ENCODE measurements at regions not wholly inside any gene's neighbourhood (a gene's known extent, or its start where the extent isn't known, plus 50 kb on each side); places are given as distances from the start of the nearest gene placed in this dataset.

DNA sequence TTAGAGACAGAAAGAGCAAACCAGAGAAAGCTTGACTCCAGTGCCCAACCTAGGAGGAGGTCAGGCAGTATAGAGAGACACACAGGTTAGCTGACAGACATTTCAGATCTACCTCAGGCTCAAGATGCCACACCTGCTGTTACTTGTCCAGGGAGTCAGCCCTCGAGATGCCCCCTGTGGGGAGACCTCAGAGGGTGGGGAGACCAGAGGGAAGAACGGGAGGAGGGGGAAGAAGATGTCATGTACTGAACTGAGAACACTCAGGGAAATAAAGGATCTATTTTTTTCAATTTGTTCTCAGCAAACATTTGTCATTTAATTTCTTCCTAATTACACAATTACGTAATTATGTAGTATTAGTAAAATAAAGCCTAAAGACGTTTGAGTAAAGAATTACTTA lies 196.3 kb upstream of the CADM1 start:
- no peak for DNase-seq (ENCODE audit: low read depth in 2 of 2)

DNA sequence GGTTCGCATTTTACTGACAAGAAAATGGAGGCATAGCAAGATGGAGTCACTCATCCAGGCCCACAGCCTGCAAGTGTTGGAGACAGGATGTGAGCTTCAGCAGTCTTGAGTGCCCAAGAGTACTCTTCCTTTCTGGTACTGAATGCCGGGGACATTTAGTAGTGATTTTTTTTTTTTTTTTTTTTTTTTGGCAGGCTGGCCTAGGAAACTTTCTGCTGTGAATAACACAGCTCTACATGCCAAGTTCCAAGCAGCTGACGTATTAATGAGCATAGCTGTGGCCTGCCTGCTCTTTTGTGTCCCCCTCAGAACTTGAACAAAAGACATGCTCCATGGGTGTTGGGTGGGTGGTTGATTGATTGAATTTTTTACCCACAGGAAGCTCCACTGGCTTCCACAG lies 195.5 kb upstream of the CADM1 start:
- DNase-seq (ENCODE audit: low read depth in 2 of 2), result peak; percentile 82 to 87

DNA sequence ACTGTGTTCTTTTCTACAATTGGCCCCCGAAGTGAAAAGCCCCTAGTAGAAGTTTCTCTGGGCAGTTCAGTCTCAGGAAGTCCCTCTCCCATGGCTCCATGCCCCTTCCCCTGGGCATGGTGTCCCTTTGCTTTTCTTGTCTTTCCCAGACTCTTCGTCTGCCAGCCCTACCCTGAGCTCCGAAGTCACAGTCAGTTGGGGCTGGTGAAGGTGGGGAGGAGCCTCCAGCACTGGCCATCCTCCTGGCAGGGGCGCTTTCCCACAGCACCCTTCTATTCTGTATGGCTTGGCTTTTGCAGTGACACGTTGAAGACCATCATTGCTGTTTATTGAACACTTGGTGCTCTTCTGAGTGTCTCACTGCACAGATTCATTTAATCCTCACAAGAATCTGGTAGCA lies 195.1 kb upstream of the CADM1 start:
- DNase-seq (ENCODE audit: low read depth in 2 of 2), result no peak

- DNase-seq (ENCODE audit: low read depth in 2 of 2), result no peak
These were observed 194.0 kb upstream of the CADM1 start for GRCh38 chr11:115698243-115698642.

GRCh38 chr11:115696563-115696962 lies 192.3 kb upstream of the CADM1 start:
- no peak for DNase-seq (ENCODE audit: low read depth in 2 of 2)

GRCh38 chr11:115695677-115696364 lies 191.6 kb upstream of the CADM1 start:
- DNase-seq (ENCODE audit: low read depth in 2 of 2), result no peak

GRCh38 chr11:115693002-115693401 lies 188.8 kb upstream of the CADM1 start:
- DNase-seq (ENCODE audit: low read depth in 2 of 2), result no peak

- no peak for DNase-seq (ENCODE audit: low read depth in 2 of 2)
These were observed 186.8 kb upstream of the CADM1 start for GRCh38 chr11:115691030-115691429.

- DNase-seq (ENCODE audit: low read depth in 2 of 2), result no peak
These were observed 183.7 kb upstream of the CADM1 start for GRCh38 chr11:115687934-115688333.

DNA sequence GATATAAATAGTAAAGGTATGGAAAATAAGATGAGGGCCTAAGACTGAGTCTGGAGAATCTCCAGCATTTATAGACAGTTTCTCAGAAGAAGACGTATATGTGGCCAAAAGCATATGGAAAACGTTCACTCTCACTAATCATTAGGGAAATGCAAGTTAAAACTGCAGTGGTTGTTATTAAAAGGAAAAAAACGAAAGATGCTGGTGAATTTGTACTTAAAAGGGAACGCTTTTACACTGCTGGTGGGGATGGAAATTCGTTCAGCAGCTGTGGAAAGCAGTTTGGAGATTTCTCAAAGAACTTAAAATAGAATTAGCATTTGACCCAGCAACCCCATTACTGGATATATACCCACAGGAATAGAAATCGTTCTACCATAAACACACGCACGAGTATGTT lies 180.5 kb upstream of the CADM1 start:
- DNase-seq (ENCODE audit: low read depth in 2 of 2), result no peak

- DNase-seq (ENCODE audit: low read depth in 2 of 2), result no peak
These were observed 179.9 kb upstream of the CADM1 start for GRCh38 chr11:115684135-115684534.

GRCh38 chr11:115682888-115683287 lies 178.7 kb upstream of the CADM1 start:
- DNase-seq (ENCODE audit: low read depth in 2 of 2), result no peak

DNA sequence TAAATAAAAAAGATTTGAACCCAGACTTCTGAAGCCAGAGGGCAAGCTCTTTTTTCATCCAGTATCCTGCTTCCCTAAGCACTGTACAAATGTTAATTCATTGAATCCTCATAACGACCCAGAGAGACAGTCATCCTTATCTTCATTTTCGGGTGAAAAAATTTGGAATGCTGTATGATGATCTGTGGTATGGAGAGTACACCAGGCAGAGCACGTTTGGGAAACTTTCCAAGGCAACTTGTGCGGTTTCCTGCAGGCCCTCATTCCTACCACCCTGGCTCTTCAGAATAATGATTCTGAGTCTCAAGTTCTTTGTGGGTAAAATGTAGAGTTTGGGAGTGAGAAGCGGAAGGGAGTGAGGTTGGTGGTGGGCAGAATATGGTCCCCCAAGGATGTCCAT lies 177.9 kb upstream of the CADM1 start:
- DNase-seq (ENCODE audit: low read depth in 2 of 2), result peak; percentile 54 to 56

DNA sequence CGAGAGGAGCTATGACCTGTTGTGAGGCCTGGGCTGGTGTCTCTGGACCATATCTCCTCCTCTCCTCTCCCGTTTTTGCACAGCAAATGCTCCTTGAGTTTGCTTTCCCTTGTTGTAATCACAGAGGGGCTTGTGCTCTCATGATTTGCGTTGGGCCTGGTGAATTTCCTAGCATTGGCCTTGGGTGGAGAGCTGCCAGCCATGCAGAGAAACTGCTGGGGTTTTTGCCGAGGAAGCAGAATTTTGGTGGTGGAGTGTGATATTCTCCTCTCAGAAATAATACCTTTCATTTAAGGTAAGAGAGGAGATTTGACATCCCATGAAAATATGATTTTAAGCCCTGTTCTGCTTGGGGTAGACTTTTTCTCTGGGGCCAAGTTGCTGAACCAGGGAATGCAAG lies 175.7 kb upstream of the CADM1 start:
- no peak for DNase-seq (ENCODE audit: low read depth in 2 of 2)

GRCh38 chr11:115678942-115679341 lies 174.7 kb upstream of the CADM1 start:
- no peak for DNase-seq (ENCODE audit: low read depth in 2 of 2)

DNA sequence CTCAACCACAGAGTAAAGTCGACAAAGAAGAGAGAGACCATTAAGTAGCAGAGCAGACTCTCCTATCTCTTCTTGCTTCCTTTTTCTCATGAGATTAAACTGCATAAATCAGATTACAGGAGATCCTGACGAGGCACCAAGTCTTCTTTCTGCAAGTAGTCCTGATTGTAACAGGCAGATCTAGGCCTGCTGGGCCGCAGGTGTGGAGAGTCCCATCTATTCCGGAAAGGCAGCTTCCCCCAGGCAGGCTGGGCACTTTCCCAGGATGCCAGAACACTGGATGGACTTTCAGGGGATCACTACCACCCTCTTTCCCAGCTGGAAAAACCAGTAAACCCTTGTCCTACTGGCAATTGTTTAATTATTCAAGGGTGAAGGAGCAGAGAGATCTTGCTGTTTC lies 173.0 kb upstream of the CADM1 start:
- no peak for DNase-seq (ENCODE audit: low read depth in 2 of 2)

DNA sequence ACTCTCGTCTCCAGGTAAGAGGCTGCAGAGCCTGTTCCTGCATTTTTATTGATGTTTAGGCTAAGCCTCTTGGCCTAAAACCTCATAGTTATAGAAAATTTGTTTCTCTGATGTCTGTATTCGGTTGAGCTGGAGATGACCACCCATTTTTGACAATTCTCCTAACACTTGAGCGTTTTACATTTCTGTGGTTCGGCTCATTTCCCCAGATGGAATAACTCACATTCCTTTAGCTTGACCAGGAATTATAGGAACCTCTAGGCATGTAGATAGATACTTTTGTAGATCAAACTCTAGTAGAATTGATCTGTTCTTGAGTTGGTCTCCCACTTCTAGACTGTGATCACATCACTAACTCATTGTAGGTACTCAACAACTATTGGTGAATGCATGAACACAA lies 172.6 kb upstream of the CADM1 start:
- peak; percentile 86 to 87 for DNase-seq (ENCODE audit: low read depth in 2 of 2)

DNA sequence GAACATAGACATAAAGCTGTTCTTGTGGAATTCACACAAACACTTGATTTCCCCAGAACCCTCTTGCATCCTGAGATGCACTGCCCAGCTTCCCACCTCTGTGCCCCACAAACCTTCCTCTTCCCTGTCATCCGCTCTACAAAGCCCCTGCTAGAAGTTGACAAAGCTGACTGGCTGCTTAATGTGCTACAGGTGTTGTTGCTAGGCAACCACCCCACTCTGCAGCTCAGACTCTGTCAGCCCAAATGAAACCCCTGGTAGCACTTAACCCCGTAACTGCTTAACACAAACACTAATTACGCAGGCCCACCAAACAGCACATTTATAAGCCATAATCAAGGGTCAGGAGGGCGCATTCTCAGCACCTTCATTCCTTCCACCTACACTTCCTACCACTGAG lies 172.0 kb upstream of the CADM1 start:
- DNase-seq (ENCODE audit: low read depth in 2 of 2), result no peak

- no peak for DNase-seq (ENCODE audit: low read depth in 2 of 2)
These were observed 170.8 kb upstream of the CADM1 start for GRCh38 chr11:115674937-115675544.

- peak; percentile 65 to 71 for DNase-seq (ENCODE audit: low read depth in 2 of 2)
These were observed 170.1 kb upstream of the CADM1 start for GRCh38 chr11:115674176-115674936.

DNA sequence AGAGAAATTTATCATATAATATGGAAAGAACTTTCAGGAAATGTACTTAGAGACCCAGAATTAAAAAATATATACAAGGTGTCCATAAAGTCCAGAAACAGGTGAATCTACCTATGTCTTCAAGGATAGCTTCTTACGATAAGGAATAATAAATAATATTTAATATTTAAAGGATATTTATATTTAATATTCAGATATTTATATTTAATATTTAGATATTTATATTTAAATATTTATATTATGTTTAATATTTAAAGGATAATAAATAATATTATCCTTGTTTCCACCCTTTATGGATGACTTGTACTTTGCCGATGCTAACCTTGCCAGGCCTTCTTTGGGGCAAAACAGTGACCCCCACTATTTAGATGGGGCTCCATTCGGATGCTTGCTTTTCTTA lies 169.5 kb upstream of the CADM1 start:
- no peak for DNase-seq (ENCODE audit: low read depth in 2 of 2)

- DNase-seq (ENCODE audit: low read depth in 2 of 2), result peak; percentile 52 to 53
These were observed 168.8 kb upstream of the CADM1 start for GRCh38 chr11:115672999-115673411.

DNA sequence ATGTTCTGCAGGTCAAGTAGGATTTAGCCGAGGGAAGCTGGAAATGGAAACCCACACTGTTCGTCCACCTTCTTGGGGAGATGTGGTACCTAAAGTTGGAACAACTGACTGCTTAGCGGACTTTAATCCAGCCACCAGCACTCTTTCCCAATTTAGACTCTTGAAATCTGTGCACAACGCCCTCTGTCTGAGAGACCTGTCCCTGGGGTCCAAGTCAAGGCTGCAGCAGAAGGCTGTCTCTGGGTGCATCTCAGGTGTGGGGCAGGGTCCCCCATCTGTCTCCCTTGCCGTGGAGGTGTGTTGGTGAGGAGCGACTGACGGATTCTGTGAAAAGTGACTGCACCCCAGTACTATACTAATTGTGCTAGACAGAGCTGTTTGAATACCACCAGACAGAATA lies 168.2 kb upstream of the CADM1 start:
- DNase-seq (ENCODE audit: low read depth in 2 of 2), result no peak
